ENCODE measurements at regions not wholly inside any gene's neighbourhood (a gene's known extent, or its start where the extent isn't known, plus 50 kb on each side); places are given as distances from the start of the nearest gene placed in this dataset.

DNA sequence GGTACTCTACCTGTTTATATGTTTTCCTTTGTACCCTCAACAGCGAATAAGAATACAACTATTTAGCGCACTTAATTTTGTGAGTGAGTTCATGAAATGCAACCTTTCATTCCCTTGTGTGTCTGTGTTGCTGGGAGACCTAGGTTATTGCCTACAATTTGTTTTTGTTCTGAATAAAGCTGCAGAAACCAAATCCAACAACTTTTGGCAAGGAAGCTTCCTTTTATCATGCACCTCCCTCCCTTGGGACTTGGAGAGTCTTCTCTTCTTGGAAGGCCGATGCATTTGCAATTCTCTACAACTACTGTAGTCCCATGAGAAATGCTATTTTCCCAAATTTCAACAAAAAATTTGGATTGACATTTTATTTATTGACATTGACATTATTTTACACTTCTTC lies 1002.4 kb upstream of the CADM2 start:
- TF ChIP-seq POLR2AphosphoS5 (IDR thresholded peaks at IDR 0.05) (no peak), CTCF (IDR thresholded peaks at IDR 0.05; ENCODE audit: poor library complexity, severe bottlenecking) (no peak), EZH2 (IDR thresholded peaks at IDR 0.05; ENCODE audit: borderline replicate concordance, insufficient read depth, low read length, poor library complexity, severe bottlenecking) (no peak), REST (IDR thresholded peaks at IDR 0.05; ENCODE audit: borderline replicate concordance) (no peak), MXI1 (conservative IDR thresholded peaks at IDR 0.05; ENCODE audit: poor library complexity, severe bottlenecking) (no peak), SMC3 (conservative IDR thresholded peaks at IDR 0.05; ENCODE audit: poor library complexity) (no peak), TAF1 (IDR thresholded peaks at IDR 0.05; ENCODE audit: low read depth) (no peak), EP300 (conservative IDR thresholded peaks at IDR 0.05; ENCODE audit: poor library complexity, severe bottlenecking) (no peak)
